GM12874 (cell line): ENCODE measurements at regions not wholly inside any gene's neighbourhood (a gene's known extent, or its start where the extent isn't known, plus 50 kb on each side); places are given as distances from the start of the nearest gene placed in this dataset.

ENCODE experiments used
- TF ChIP-seq, protein P1 (sequence below): IDR thresholded peaks from 2 replicates; pipeline ENCODE4 v1.5.1; 2011; ENCODE audit warnings: low read depth, mild to moderate bottlenecking, control low read depth, low read length, moderate library complexity; ENCODE audit not compliant: insufficient read depth

DNA sequence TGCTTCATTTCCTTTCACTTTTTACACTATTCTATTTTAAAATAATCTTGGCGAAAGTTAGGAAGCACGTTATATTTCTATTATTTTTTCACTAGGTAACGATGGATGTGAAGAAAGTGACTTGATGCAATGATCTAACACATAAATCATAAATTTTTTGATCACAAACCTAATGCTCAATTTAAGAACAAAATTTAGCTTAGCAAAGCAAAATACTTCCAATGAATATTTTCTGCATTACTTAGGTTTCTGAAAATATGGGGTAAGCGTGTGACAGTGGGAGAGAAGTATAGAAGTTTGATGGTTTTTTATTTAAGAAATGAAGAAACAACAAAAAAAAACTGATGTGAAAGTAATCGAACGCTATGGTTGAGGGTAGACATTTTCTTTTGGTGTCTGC, 1528.7 kb upstream of the CDH9 start:
- TF ChIP-seq, protein P1, sequence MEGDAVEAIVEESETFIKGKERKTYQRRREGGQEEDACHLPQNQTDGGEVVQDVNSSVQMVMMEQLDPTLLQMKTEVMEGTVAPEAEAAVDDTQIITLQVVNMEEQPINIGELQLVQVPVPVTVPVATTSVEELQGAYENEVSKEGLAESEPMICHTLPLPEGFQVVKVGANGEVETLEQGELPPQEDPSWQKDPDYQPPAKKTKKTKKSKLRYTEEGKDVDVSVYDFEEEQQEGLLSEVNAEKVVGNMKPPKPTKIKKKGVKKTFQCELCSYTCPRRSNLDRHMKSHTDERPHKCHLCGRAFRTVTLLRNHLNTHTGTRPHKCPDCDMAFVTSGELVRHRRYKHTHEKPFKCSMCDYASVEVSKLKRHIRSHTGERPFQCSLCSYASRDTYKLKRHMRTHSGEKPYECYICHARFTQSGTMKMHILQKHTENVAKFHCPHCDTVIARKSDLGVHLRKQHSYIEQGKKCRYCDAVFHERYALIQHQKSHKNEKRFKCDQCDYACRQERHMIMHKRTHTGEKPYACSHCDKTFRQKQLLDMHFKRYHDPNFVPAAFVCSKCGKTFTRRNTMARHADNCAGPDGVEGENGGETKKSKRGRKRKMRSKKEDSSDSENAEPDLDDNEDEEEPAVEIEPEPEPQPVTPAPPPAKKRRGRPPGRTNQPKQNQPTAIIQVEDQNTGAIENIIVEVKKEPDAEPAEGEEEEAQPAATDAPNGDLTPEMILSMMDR, result no peak

DNA sequence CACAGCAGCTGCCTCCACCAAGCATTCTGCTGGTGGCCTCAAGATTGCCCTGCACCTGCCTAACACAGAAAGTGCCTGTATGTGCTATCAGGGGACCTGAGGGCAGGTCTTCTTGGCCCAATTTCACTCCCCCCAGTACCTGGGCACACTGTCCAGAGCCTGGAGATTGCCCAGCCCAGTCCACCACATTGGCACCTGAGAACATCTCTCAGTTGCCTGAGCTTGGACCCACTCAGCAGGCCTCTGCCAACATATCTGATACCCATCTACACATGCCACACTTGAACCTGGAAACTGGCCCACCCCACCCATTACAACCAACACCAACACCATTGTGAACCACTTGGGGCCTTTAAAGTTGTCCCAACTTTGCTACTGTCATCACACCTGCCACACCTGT, 1523.1 kb upstream of the CDH9 start:
- TF ChIP-seq, protein P1, result no peak

DNA sequence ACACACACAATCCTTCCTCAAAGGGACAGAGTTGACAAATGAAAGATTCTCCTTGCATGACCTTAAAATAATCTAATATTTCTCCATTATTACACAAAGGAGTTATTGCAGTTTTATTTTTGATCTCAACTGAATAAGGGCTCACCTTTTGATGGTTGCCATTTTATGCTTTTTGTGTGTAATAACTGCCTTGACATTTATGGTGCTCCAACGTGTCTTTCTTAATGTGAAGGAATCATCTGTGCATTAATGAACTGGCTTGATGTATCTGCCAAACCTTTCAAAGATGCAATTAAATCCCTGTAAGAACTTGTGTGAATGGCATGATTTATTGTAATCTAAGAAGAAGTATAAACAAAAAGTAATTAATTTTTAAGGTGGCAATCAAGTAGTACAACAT, 1519.8 kb upstream of the CDH9 start:
- TF ChIP-seq, protein P1, result no peak

DNA sequence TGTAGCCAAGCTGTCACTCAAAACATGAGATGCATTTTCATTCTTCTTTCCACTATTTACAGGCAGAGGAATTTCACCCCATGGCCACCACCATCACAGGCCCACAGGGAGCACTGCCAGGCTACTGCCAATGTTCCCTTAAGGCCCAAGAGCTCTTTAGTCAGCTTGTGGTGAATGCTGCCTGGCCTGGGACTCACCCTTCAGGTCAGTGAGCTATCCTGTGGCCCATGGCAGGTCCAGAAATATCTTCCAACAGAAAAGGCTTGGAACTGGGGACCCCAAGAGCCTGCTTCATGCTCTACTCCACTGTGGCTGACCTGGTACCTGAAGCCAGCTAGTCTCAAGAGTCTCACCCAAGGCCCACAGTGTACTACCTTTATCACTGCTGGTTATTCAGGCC, 1518.7 kb upstream of the CDH9 start:
- TF ChIP-seq, protein P1, result no peak

DNA sequence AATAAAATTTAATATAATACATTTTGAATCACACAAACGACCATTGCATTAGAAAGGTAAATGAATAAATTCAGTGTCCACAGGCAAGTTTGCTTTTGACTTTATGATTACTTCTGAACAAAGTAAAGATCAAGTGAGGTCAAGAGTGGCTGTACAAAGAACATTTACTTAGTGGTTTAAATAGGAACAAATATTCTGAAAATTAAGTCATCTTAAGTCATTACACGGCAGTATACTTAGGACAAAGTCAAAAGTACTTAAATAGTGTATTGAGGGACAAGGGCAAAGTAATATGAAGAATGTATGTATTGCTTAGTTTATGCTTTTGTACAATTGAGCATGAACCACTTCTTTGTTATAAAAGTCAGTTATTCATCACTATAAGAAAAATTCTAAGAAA, 1511.2 kb upstream of the CDH9 start:
- TF ChIP-seq, protein P1, result no peak

DNA sequence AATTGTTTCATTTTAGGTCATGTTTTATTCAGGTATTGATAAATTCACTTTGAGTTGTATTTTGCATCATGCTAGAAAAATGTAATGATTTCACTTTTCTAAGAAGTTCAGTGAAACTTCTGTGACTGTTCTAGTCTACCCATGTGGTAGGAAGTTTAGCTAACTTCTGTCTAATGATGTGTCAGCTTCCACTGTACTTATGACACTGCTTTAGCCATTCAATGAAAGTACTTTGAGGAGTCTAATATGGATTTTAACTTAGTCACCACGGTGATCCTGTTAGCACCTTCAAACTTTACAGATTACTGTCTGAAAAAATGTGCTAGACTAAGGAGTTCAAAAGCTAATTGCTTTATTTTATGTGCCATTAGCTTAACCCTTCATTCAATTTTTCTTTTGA, 1510.5 kb upstream of the CDH9 start:
- TF ChIP-seq, protein P1, result no peak

DNA sequence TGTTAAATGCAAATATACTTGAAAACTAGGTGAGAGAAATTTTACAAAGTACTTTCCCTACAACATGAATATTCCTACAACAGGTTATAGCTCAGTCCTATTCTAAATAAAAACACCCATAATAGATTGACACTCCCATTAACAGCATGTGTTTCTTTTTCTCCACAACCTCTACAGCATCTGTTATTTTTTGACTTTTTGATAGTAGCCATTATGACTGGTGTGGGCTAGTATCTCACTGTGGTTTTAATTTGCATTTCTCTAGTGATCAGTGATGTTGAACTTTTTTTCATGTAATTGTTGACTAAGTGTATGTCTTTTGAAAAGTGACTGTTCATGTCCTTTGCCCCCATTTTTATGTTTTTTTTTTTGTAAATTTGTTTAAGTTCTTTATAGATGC, 1506.1 kb upstream of the CDH9 start:
- TF ChIP-seq, protein P1, result no peak
